GM13977 (cell line): ENCODE measurements at regions not wholly inside any gene's neighbourhood (a gene's known extent, or its start where the extent isn't known, plus 50 kb on each side); places are given as distances from the start of the nearest gene placed in this dataset.
"Not testable (repeated sequence)": the region's sequence is repeated elsewhere in the genome, so short reads cannot be mapped to it uniquely, and the experiment has no call there.

ENCODE experiments used
- DNase-seq: peaks from one replicate; pipeline ENCODE4 v3.0.0; 2012; ENCODE audit warnings: low spot score
- CTCF ChIP-seq: IDR thresholded peaks from 2 replicates; pipeline ENCODE4 v1.5.1; 2012; ENCODE audit warnings: mild to moderate bottlenecking, control low read depth; ENCODE audit not compliant: insufficient read depth; ENCODE audit errors: extremely low read depth, missing control alignments
- in situ Hi-C: fragments of 300-500 bp; cut with MboI; formaldehyde crosslinking; loops from one replicate; pipeline ENCODE4 v1.12.0; 2022; ENCODE audit warnings: low sequenced_read_pairs, low pct_unique_long_range_greater_than_20kb, mixed read lengths, inconsistent platforms; ENCODE audit not compliant: unreplicated experiment

DNA sequence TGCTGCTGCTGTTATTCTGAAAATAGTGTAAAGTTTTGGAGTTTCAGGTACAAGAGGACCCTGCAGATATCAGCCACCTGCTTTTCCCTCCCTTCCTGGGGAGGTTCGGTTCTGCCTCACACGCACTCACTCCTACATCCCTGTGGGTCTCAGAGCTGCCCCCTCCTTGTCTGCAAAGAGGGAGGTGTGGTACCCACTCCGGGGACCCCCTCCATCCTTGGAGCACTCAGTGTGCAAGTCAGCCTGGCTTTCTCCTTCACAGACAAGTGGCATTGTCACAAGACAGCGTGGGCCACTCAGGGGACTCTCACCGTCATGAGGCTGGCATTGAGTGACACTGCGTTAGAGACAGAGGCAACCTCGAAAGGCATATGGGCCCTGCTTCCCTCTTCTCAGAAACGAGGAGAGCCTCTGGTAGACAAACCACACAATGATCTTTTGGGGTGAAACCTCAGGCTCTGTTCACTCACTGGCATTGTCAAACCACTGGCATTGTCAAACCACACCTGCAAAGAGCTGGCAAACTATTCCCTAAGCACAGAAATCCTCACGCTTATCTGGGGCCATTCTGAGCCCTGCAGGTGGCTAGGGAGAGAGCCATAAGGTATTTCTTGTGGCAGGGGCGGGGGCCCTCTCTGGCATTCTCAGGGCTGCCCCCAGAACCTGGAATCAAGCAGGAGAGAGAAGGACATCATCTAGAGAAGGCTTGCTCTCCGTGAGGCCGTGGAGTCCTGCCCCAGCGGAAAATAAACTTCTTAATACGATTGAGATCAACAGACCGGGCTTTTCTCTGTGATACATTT, 285.0 kb downstream of the SHOX start:
- in situ Hi-C loops, result no loop called here
- DNase-seq, result no peak
- TF ChIP-seq CTCF, result no peak

DNA sequence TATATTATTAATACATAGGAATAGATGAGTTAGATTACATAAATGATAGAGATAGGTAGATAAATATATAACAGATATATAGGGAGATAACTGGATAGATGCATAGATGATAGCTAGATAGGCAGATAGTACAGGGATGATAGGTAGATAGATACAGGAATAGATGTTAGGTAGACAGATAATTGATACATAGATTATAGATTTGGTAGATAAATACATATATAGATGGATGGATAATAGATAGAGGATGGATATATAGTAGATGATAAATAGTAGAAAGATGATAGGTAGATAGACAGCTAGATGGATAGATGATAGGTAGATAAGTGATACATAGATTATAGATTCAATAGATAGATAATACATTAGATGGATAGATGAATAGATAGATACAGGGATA, 283.6 kb downstream of the SHOX start:
- in situ Hi-C loops, result no loop called here
- DNase-seq, result no peak
- no peak for TF ChIP-seq CTCF

DNA sequence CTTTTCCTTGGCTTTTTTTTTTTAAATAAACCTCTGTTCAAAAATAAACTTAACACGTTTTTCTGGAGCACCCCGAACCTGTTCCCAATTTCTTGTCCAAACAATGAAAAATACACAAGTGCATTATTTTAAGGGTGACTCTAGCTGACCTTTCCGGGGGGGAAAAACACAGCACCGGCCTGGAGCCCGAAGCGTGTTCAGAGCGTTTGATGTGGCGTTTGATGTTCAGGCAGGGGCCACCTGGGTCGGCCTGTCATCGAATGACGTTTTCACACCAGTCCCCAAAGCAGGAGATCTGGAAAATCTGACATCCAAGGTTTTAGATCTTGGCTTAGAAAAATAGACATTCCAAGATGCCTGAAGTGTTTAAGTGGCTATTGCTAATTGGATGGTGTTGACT, 282.1 kb downstream of the SHOX start:
- no peak for TF ChIP-seq CTCF
- in situ Hi-C loops, result no loop called here
- DNase-seq, result no peak

- in situ Hi-C loops, result not testable (repeated sequence)
These were observed 278.5 kb downstream of the SHOX start for GRCh38 chrX:909068-909467.

DNA sequence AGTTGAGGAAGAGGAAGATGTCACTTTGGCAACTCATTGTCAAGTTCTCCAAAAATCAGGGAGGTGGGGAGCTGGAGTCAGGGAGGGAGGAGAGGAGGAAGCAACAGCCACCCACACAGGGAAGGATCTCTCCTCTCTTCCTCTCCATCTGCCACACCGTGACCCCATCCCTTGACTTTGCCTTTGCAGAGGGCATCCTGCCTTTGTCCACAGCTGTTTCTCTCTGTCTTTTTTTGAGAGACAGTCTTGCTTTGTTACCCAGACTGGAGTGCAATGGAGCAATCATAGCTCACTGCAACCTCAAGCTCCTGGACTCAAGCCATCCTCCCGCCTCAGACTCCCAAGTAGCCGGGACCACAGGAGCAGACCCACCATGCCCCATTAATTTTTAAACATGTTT, 276.0 kb downstream of the SHOX start:
- no peak for DNase-seq
- TF ChIP-seq CTCF, result no peak
- in situ Hi-C loops, result no loop called here

More at GRCh38 chrX:909068-909467, 278.5 kb downstream of the SHOX start:
- DNase-seq, result not testable (repeated sequence)

- in situ Hi-C loops, result no loop called here
- DNase-seq, result no peak
- TF ChIP-seq CTCF, result no peak
These were observed 275.4 kb downstream of the SHOX start for GRCh38 chrX:905848-906566.

- in situ Hi-C loops, result no loop called here
- no peak for TF ChIP-seq CTCF
- no peak for DNase-seq
These were observed 272.5 kb downstream of the SHOX start for GRCh38 chrX:903116-903515.
